Caco-2 (cell line): ENCODE measurements at regions not wholly inside any gene's neighbourhood (a gene's known extent, or its start where the extent isn't known, plus 50 kb on each side); places are given as distances from the start of the nearest gene placed in this dataset.
"Not testable (repeated sequence)": the region's sequence is repeated elsewhere in the genome, so short reads cannot be mapped to it uniquely, and the experiment has no call there.

Experiments used
- BruUV-seq: library from RNA; stranded (reverse); fragments of 400-500 nt; replicated peaks from 2 replicates; lab custom pipeline; 2021; lab: Mats Ljungman, UMichigan
- CTCF ChIA-PET: fragments of 300-600 bp; sonication (Branson Sonifier 250); formaldehyde crosslinking; loops from one replicate; lab custom pipeline; 2022; ENCODE audit warnings: antibody characterized with exemption; lab: Charles Lee
- POLR2A ChIA-PET: fragments of 300-600 bp; sonication (Branson Sonifier 250); formaldehyde crosslinking; loops from one replicate; lab custom pipeline; 2022; ENCODE audit warnings: antibody characterized with exemption; lab: Charles Lee
- DNase-seq, 2 experiments: peaks; one replicate each; pipeline versions ENCODE4 v3.0.0 to v3.0.0-alpha.2; 2020 to 2022
- H3K27me3 ChIP-seq: replicated peaks from 2 replicates; pipeline ENCODE4 v1.6.0; 2011; ENCODE audit warnings: low read length; ENCODE audit not compliant: control insufficient read depth, insufficient read depth
- H3K36me3 ChIP-seq: 2 replicates; pipeline ENCODE4 v1.5.1; 2011; ENCODE audit warnings: low read length; ENCODE audit not compliant: control insufficient read depth, insufficient read depth
- H3K4me1 ChIP-seq: fragments of 250-450 bp; sonication (Bioruptor Pico); 2 replicates; pipeline ENCODE4 v1.5.1; 2020; ENCODE audit warnings: mild to moderate bottlenecking
- H3K4me3 ChIP-seq: 2 replicates; pipeline ENCODE4 v1.5.1; 2011; ENCODE audit warnings: low read depth, mild to moderate bottlenecking, control low read depth, low read length
- H3K9me3 ChIP-seq: fragments of 250-450 bp; sonication (Bioruptor Pico); 2 replicates; pipeline ENCODE4 v1.5.1; 2020; ENCODE audit warnings: mild to moderate bottlenecking, moderate library complexity
- H3K27ac Mint-ChIP-seq: one replicate; pipeline ENCODE4 v1.8.0; 2022; ENCODE audit warnings: mixed read lengths; ENCODE audit not compliant: unreplicated experiment
- H3K27me3 Mint-ChIP-seq: one replicate; pipeline ENCODE4 v1.8.0; 2022; ENCODE audit warnings: mixed read lengths; ENCODE audit not compliant: insufficient read depth, unreplicated experiment
- H3K36me3 Mint-ChIP-seq: one replicate; pipeline ENCODE4 v1.8.0; 2022; ENCODE audit warnings: mild to moderate bottlenecking, mixed read lengths; ENCODE audit not compliant: insufficient read depth, unreplicated experiment
- H3K4me1 Mint-ChIP-seq: one replicate; pipeline ENCODE4 v1.8.0; 2022; ENCODE audit warnings: low read depth, mixed read lengths; ENCODE audit not compliant: unreplicated experiment
- H3K4me3 Mint-ChIP-seq: one replicate; pipeline ENCODE4 v1.8.0; 2022; ENCODE audit warnings: mild to moderate bottlenecking, moderate library complexity, mixed read lengths; ENCODE audit not compliant: unreplicated experiment
- H3K9me3 Mint-ChIP-seq: one replicate; pipeline ENCODE4 v1.8.0; 2022; ENCODE audit warnings: mixed read lengths; ENCODE audit not compliant: unreplicated experiment
- CTCF ChIP-seq, 2 experiments: fragments of 200-600 bp in 1 of 2; IDR thresholded peaks; 1 replicate in 1 of 2; 2 replicates in 1 of 2; pipeline versions ENCODE4 v1.5.1 to v1.8.0; 2011 to 2022; ENCODE audit warnings: antibody characterized with exemption in 1 of 2, control low read depth in 1 of 2, inconsistent platforms in 1 of 2, low read depth in 1 of 2, low read length in 1 of 2, mild to moderate bottlenecking in 1 of 2, moderate library complexity in 1 of 2; ENCODE audit not compliant: insufficient read depth in 1 of 2, severe bottlenecking in 1 of 2, unreplicated experiment in 1 of 2
- intact Hi-C: fragments of 100-400 bp; cut with micrococcal nuclease; formaldehyde crosslinking; loops from one replicate; pipeline ENCODE4 v1.10.0; 2022; ENCODE audit not compliant: unreplicated experiment

DNA sequence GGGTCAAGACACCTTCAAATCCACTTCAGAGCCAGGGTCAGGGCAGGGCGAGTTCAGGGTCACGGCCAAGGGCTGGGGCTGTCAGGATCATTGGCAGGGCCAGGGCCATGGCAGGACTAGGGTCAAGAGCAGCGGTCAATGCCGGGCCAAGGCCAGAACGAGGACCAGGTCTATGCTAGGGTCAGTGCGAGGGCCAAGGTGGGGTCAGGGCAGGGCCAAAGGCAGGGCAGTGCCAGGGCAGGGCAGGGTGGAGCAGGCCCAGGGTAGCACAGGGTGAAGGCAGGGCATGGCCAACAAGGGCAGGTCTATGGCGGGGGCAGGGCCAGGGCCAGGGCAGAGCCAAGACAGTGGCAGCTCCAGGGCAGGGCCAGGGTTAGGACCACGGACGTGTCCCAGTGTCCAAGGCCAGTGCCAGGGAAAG, 154.0 kb downstream of the LIPI start:
- Mint-ChIP-seq H3K4me3 (no peak overlapping the region), H3K27me3 (no peaks in the 10 kb centered on the region), H3K27ac (no peak overlapping the region), H3K9me3 (no peaks in the 10 kb centered on the region), H3K36me3 (no peaks in the 10 kb centered on the region), H3K4me1 (no peaks in the 10 kb centered on the region)
- Histone ChIP-seq H3K27me3 (no peaks in the 10 kb centered on the region), H3K4me1 (no peaks in the 10 kb centered on the region), H3K4me3 (no peak overlapping the region), H3K36me3 (no peaks in the 10 kb centered on the region; the same call in 1 of the 2 replicates), H3K9me3 (no peaks in the 10 kb centered on the region)
- CTCF ChIA-PET = no interaction called here
- POLR2A ChIA-PET = no interaction called here
- no peak for TF ChIP-seq CTCF (IDR thresholded peaks at IDR 0.05; ENCODE audit: insufficient read depth in 1 of 2, low read depth in 1 of 2, low read length in 1 of 2, severe bottlenecking in 1 of 2, unreplicated experiment in 1 of 2)
- intact Hi-C loops = no loop called here
- no TSS peak for BruUV-seq
- DNase-seq = no peak

GRCh38 chr21:14055746-14056515, 154.8 kb downstream of the LIPI start:
- H3K9me3 Mint-ChIP-seq, intact Hi-C loops, H3K9me3 ChIP-seq, BruUV-seq, H3K27ac Mint-ChIP-seq, H3K4me3 Mint-ChIP-seq, POLR2A ChIA-PET, H3K27me3 Mint-ChIP-seq, H3K36me3 ChIP-seq, H3K27me3 ChIP-seq, H3K36me3 Mint-ChIP-seq, H3K4me1 ChIP-seq, H3K4me3 ChIP-seq, CTCF ChIA-PET, H3K4me1 Mint-ChIP-seq: not testable (repeated sequence)
- peak in 1 of 2 experiments; percentile 26 for DNase-seq

GRCh38 chr21:14054682-14055081, 156.1 kb downstream of the LIPI start:
- H3K4me1 ChIP-seq = no peaks in the 10 kb centered on the region
- Mint-ChIP-seq H3K4me1 (no peaks in the 10 kb centered on the region), H3K27ac (no peak overlapping the region), H3K9me3 (no peaks in the 10 kb centered on the region), H3K27me3 (no peaks in the 10 kb centered on the region), H3K36me3 (no peaks in the 10 kb centered on the region), H3K4me3 (no peak overlapping the region)
- H3K36me3 ChIP-seq = no peaks in the 10 kb centered on the region; the same call in 1 of the 2 replicates
- BruUV-seq = no TSS peak
- no peak overlapping the region for H3K4me3 ChIP-seq
- H3K9me3 ChIP-seq = no peaks in the 10 kb centered on the region
- ChIA-PET CTCF (no interaction called here), POLR2A (no interaction called here)
- no peak for TF ChIP-seq CTCF (IDR thresholded peaks at IDR 0.05; ENCODE audit: insufficient read depth in 1 of 2, low read depth in 1 of 2, low read length in 1 of 2, severe bottlenecking in 1 of 2, unreplicated experiment in 1 of 2)
- no peaks in the 10 kb centered on the region for H3K27me3 ChIP-seq
- no peak for DNase-seq
- intact Hi-C loops = no loop called here
